ENCODE measurements at regions not wholly inside any gene's neighbourhood (a gene's known extent, or its start where the extent isn't known, plus 50 kb on each side); places are given as distances from the start of the nearest gene placed in this dataset.

DNA sequence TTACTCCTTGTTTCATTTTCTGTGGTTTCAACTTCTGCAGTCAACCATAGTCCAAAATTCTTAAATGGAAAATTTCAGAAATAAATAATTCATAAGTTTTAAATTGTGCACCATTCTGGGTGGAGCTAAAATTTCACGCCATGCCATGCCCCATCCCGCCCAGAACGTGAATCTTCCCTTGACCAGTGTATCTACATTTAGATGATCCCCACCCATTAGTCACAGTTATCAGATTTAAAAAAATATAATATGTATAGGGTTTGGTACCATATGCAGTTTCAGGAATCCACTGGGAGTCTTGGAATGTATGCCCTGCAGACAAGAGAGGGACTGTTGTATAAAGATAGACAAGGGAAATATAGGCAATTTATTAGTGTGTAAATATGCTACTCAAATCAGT is 759.7 kb upstream of the ZNF608 start:
- no peak for DNase-seq (ENCODE audit: low spot score)

DNA sequence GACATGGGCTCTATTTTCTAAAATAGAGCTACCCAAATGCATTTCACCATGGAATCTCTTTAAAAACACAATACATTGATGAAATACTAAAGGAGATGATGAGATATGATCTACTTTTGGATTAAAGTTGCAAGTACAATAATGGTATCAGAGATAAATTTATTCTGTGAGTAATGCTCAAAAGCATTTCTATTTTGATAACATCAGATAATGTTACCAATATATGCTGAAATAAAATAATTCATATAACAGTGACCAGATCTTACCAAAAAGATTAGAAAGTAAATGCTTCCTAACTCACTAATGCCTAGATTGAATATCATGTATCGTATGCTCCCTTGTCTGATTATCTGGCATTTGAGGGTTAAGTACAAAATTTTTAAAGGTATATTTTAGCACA is 761.8 kb upstream of the ZNF608 start:
- no peak for DNase-seq (ENCODE audit: low spot score)

DNA sequence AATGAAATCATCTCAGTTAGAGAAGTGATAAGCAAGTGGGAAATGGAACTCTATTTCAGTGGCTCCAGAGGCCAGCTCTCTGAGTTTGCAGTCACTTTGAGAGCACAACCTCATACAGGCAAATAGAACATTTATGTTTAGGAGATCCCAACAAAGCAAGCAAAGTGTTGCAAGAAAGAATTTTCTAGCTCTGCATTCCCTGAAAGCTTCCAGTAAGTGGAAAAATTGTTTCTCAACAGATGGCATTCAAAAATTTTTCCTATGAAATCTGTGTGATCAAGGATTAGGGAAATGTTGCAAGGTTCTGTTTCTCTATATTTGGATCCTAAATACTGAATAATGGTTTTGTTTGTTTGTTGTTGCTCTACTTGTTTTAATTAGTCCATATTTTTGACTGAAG is 764.2 kb upstream of the ZNF608 start:
- DNase-seq (ENCODE audit: low spot score): no peak

DNA sequence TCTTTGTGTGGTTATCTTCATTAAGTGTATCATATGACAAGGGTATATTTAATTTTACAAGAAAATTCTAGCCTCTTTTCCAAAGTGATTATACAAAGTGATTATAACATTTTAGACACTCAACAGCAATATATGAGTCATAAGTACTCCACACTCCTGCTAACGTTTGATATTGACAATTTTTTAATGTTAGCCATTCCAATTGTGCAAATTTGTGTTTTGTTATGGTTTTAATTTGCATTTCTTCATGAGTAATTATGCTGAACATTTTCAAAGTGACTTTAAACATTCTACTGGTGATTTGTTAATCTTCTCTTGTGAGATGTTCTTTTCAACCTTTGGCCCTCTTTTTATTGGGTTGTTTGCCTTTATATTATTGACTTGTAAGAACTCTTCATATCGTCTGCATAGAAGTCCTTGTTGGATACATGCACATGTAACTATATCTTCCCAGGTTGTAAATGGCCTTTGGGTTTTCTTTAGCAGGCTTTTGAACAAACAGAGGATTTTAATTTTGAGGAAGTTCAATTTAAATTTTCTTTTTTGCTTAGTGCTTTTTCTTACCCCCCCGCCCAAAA is 771.6 kb upstream of the ZNF608 start:
- no peak for DNase-seq (ENCODE audit: low spot score)

DNA sequence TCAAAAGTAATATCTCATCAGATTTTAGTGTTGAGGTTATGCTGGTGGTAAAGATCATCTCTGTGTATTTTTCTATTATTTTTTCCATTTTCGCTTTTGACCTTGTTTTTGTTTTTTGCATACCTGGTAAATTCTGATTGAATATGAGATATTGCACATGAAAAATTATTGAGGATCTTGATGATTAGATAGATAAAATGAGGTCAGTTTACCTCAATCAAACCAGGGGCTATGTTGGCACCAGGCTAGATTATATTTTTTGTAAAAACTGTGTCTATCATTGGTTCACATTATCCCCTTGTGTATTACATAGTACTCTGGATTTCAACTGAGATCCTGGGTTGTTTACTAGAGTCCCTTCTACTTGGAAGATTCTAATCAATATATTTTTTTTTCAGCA is 774.9 kb upstream of the ZNF608 start:
- no peak for DNase-seq (ENCODE audit: low spot score)

DNA sequence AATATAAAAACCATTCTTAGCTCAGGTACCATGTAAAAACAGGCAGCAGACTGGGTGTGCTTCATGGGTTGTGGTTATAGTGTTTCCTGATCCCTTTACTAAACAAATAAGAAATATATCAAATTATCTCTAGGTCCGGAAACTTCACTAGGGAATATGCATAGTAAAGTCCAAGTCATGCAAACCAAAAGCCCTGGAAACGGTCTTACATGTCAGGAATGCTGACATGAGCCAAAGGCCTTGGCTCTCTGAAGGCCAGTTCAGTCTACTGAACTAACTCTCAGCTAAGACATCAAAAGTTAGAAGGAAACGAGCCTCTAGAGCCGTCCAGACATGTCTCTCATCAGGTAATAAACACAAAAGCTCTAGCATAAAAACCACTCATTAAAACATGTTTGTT is 778.9 kb upstream of the ZNF608 start:
- DNase-seq (ENCODE audit: low spot score): no peak

DNA sequence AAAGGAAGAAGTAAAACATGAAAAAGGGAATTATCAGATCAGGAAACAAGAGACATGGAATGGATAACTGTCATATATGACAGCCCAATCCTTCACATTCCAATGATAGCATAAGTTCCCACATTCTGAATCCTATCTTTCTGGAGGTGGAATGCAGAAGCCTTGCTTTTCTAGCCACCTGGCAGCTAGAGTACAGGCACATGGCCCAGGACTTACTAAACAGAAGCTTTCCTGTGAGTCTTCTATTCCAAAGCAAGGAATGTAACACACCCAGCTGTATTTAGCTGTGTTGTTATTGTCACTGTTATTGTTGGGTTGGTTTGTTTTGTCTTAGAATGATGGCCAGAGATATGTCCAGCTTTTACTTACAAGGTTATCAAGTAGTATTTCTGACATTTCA is 780.5 kb upstream of the ZNF608 start:
- no peak for DNase-seq (ENCODE audit: low spot score)

DNA sequence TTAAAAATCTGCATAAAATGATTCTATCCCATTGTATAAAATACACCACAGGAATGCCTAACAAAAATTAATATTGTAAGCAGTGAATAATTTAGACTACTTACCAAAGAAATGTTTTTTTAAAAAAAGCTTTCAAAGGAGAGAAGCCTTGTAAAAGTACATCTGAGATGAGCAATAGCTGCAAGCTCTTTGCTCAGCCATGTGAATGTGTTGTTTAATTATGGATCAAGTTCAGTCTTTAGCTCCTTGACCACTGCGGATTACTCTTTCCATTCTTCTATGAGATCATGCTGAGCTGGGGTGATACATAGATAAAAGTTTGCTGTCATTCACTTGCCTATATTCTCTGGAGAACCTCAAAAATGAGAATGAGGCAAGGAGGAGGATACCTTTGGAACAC is 782.4 kb upstream of the ZNF608 start:
- DNase-seq (ENCODE audit: low spot score): no peak

DNA sequence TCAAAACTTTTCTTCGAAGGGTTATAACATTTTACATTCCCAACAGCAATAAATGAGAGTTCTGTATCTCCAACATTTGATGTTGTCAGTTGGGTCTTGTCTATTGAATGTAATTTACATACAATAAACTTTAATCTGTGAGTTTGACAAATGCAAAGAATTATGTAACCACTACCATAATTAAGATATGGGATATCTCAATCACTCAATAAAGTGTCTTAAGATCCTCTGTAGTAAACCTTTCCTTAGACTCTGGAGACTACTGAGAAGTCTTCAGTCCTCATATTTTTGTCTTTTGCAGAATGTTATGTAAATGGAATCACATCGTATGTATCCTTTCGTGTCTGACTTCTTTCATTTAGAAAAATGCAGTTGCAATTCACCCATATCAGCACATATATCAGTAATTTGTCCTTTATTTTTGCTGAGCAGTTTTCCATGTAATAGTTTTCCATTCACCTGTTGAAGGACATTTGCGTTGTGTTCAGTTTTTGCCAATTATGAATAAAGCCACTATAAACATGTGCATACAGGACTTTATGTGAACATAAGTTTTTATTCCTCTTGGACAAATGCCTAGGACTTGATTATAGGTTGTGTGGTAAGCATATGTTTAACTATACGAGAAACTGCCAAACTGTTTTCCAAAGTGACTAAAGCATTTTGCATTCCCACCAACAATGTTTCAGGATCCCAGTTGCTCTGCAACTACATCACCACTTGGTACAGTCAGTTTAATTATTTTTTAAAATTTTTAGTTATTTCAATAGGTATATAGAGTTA is 784.6 kb upstream of the ZNF608 start:
- DNase-seq (ENCODE audit: low spot score): no peak

DNA sequence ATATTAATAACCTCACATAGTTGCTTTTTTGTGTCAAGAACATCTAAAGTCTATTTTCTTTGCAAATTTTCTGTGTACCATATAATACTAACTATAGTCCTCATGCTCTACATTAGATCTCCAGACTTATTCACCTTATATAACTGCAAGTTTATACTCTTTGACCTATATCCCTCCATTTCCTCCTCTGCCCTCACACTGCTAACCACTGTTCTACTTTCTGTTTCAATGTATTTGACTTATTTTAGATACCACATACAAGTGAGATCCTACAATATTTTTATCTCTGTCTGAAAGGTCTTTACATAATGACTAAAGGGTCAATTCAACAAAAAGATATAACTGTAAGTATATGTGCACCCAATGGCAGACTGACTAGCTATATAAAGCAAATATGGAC is 789.7 kb upstream of the ZNF608 start:
- DNase-seq (ENCODE audit: low spot score): no peak

DNA sequence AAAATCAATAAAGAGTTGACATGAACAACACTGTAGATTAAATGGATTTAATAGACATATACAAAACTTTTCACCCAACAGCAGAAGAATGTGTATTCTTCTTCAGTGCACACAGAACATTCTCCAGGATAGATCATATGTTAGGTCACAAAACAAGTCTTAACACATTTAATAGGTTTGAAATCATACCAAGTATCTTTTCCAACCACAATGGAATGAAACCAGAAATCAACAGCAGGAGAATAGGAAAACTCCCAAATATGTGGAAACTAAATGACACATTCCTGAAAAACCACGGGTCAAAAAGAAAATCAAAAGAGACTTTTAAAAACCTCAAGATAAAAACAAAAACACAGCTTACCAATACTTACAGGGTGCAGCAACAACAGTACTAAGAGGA is 790.1 kb upstream of the ZNF608 start:
- DNase-seq (ENCODE audit: low spot score): no peak

DNA sequence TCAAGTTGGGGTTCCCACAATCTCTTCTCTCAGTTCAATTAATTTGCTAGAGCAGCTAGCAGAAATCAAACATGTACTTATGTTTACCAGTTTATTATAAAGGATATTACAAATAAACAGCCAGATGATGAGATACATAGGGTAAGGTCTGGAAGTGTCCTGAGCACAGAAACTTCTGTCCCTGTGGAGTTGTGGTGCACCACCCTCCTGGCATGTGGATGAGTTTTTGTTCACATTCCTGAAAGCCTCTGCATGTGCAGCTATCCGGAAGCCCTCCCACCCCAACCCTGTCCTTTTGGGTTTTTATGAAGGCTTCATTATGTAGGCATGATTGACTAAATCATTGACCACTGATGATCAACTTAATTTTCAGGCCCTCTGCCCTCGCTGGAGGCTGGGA is 791.2 kb upstream of the ZNF608 start:
- no peak for DNase-seq (ENCODE audit: low spot score)

DNA sequence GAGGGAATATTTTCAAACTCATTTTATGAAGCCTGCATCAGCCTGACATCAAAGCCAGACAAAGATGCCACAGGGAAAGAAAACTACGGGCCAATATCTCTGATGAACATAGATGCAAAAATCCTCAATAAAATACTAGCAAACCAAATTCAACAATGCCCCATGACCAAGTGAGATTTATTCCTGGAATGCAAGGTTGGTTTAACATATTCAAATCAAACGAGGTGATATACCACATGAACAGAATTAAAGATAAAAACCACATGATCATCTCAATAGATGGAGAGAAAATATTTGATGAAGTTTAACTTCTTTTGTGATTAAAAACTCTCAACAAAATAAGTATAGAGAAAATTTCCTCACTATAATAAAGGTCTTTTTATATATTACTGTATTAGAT is 792.0 kb upstream of the ZNF608 start:
- no peak for DNase-seq (ENCODE audit: low spot score)

DNA sequence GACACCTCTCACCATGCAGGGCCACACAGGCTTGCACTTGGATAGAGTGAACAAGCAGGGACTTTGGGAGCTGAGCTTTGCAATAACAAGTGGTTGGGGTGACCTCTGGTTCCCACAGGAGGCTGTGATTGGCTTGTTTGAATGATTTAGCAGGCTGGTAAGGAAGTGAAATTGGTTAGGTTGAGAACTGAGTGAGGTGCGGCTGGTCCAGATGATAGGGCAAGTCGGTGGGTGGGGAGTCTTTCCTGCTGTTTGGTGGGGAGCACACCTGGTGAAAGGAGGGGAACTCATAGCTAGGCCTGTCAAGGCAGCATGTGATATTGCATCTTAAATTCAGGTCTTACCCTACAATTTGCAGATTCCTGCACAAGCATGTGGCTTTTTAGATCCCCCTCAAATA is 794.6 kb upstream of the ZNF608 start:
- DNase-seq (ENCODE audit: low spot score): no peak

DNA sequence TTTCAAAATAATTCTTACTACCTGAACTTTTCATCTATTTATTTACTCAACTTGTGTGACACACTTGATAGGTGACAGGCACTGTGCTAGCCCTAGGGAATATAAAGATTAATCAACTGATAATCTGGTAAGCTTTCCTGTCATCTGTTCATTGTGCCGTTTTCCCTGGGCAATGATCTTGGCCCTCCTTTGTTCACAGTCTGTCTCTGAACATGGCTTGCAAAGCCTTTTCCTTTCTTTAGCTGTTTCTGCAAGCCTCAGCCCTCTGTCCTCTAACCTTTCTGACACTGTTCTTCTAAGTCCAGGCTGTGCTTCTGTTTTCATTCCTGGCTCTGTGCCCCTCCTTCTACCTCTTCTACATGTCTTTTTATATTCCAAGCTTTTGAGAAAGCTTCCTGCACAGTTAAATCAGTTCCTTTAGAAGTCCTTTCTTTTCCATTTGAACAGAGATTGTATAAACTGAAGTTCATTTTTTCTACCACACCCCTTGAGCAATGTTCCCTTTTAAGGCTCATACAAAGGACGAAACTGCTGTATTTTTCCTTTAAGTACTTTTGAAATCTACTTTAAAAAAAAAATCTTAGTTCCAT is 803.0 kb upstream of the ZNF608 start:
- no peak for DNase-seq (ENCODE audit: low spot score)

DNA sequence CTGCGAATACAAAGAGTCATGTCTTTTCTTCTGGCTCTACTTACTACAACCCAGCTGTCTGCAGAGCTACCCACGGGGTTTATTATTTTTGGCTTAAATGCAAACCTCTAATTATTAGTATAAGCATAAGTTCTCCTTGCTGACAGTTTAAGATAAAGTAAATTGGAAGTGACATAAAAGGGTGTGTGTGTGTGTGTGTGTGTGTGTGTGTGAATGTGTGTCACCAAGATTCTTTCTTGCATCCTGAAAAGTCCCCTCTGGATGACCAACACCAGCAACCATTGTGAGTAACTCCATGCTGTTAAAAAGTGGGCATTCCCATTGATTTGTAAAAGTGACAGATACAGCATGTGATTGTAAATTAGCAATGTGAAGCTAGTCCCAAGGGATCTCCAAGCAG is 803.8 kb upstream of the ZNF608 start:
- DNase-seq (ENCODE audit: low spot score): no peak

DNA sequence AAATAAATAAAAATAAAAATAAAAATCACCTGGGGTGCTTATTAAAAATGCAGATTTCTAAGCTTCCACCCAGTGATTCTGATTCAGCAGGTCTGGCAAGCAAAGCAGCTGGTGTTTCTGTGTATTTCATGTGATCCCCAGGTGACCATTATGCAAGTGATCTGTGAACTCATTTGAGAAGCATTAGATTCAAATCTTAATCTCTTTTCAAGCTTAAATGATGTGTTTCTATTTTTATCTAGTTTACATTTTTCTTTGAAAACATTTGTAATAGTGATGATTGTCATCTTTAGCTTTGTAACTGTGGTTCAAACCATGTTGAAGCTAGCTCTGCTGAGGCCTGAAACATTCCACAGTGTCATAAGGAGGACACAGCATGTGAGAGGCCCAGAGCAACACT is 804.8 kb upstream of the ZNF608 start:
- DNase-seq (ENCODE audit: low spot score): no peak

DNA sequence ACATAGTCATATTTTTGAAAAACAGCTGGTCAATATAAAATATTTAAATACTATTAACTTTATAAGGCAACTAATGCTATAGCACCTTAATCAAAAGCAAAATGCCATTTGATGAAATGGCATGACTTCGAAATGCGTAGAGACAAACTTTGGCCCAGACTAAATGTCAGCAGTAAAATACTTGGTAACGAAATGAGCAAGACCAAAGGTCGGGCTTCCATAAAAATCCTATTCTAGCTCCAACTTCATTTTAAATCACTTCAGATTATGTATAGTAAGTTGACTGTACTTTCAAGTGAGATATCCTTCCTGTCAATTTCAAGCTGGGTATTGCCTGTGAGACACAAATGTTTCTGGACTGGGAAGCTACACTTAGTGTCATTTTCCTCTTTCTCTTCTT is 805.4 kb upstream of the ZNF608 start:
- DNase-seq (ENCODE audit: low spot score): no peak

DNA sequence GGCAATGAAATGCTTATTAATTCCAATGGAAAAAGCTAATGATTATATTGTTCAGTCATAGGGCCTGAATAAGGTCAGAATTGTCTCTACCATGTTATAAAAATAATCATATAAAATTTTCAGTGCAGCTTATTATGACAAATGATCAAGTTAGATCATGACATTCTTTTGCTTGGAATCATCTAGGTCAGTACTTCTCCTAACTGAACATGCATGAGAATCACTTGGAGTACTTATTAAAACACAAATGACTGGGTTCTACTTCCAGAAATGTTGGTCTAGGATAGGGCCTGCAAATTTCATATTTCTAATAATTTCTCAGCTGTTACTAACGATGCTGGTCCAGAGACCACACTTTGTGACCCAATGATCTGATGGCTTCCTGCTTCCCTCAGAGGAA is 806.0 kb upstream of the ZNF608 start:
- no peak for DNase-seq (ENCODE audit: low spot score)

DNA sequence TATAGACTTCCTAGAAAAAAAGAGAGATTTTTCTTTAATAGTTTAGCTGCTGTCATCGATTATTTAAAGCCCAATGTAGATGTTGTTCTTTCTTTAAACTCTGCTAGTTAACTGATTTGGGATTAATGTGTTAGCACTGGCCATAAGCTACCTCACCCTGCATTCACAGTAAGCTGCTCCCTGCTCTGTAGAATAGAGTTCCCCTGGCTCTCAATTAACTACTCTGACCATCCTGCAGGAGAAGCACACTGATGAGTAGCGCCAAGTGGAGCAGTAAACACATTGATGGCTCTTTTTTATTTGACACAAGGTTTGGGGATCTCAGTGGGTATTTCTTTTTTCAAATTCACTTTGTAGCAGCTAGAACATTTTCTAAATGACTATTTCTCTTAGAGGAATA is 807.9 kb upstream of the ZNF608 start:
- DNase-seq (ENCODE audit: low spot score): no peak

DNA sequence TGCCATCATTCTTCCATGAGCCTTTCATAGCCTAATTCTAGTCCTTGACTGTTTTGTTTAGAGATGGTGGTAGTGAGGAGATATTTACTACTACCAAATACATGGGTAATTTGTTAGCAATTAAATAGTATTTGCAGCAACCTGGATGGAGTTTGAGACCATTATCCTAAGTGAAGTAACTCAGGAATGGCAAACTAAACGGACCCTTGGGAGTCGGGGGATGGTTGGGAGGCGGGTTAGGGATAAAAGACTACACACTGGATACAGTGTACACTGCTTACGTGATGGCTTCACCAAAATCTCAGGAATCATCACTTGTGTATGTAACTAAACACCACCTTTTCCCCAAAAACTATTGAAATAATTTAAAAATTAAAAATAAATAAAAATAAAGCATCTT is 809.2 kb upstream of the ZNF608 start:
- DNase-seq (ENCODE audit: low spot score): no peak

DNA sequence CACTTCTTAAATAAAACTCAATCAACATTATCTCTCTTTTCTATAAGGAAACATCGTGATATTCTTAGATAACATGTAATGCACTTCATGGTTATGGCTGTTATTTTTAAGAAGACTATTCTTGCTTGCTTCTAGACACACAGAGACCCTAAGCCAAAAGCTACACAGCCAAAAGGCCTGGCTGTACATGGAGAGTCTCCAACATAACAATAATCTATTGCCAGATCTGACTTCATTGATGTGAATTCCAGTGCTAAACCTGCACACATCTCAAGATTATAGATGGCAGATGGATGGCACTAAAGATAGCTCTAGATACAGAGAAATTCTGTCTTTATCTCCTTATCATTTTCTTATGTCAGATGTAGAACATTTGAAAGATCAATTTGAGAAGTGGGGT is 811.6 kb upstream of the ZNF608 start:
- DNase-seq (ENCODE audit: low spot score): no peak

DNA sequence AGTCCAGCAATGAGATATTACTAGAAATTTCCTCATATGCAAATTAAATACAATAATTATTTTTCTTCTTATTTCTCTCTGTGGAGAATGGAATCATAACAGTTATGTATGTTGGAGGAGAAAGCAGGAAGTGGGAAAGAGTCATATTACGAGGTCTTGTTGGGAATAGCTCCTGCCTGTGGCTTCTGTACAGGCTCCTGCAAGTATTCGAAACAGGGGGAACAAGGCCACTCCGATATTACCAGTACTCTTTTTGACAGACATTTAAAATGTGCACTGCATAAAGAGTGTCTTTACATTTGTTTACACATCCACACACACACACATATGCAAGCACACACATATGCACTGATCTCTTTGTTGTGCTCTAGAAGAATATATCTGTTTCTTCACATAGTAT is 812.0 kb upstream of the ZNF608 start:
- DNase-seq (ENCODE audit: low spot score): no peak

DNA sequence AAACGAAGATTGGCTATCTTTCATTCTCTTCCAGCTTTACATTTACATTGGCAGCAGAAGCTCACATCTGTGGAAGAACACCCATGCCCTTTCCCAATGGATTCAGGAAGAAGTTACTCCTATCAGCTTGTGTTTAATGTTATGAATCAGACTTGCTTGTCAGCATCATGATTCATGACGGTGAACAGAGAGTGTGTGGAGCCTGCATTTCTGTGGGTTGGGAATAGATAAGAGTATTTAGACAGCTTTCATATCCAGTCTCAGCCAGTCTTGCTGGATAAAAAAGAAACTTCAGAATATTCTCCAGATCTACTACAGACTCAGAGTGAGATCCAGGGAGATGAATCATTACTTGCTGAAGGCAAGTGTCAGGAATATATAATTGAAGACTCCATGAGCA is 812.9 kb upstream of the ZNF608 start:
- no peak for DNase-seq (ENCODE audit: low spot score)
